ENCODE measurements at regions not wholly inside any gene's neighbourhood (a gene's known extent, or its start where the extent isn't known, plus 50 kb on each side); places are given as distances from the start of the nearest gene placed in this dataset.
"Not testable (repeated sequence)": the region's sequence is repeated elsewhere in the genome, so short reads cannot be mapped to it uniquely, and the experiment has no call there.

DNA sequence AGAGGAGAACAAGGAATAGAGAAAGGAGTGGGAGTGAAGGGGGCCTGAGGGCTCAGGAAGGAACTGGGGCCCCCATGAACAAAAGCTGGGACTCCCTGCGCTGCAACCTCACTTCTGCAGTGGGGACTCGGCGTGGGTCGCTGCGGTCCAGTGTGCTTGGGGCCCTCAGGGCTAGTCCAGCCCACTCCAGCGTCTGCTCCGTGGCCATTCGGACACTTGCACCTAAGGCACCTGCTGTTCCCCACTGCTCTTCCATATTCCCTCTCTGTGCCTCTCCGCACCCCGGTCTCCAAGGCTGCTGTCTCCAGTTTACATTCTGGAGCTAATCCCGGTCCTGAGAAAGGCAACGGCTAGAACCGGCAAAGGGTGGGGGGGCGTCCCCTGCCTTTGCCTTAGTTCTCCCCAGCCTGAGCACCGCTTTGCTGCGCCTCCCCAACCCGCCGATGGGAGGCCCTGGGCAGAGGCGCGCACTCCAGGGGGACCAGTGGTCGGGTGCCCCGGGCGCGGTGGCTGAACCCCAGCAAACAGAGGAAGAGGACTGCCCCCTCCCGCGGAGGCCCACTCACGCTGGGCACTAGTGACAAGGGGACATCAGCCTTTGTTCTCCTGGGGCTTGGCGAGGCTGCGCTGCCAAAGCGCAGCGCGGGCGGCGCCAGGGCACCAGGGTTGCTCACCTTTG is 327.7 kb upstream of the F9 start:
- DNase-seq (ENCODE audit: low read depth in 3 of 3, low spot score in 2 of 3) = no peak

DNA sequence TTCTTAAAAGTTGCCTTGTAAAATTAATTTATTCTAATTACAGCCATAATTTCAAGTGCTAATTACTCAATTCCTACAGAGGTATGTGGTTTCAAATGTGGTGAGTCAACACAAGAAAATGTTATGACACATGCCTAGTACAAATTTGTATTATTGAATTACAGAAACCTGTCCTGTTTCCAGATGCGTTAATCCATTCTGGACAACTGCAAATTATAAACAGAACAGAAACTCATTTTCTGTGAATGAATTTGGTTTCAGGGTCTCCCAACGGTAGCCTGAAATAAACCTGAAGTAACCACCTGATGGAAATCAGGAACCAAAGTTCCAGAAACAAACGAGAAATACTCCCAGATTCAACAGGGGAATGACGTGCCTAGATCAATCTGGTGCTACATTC is 328.6 kb upstream of the F9 start:
- no peak for DNase-seq (ENCODE audit: low read depth in 3 of 3, low spot score in 2 of 3)

DNA sequence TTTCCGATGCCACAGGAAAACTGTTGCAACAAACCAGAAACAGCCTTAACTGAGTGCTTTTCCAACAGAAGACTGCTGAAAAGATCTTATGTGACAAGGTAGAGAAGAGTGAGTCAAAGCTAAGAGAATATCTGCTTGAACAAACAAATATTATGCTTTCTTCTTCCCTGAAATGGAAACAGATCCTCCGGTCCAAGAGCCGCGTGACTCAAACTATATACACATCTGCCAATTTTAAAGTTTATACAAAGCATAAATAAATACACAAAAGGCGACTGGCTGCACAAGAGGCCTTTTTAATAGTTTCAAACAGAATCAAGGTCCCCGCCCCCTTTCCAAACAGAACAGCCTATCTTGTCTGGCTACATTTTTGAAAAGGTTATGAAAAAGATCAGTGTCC is 329.7 kb upstream of the F9 start:
- DNase-seq (ENCODE audit: low read depth in 3 of 3, low spot score in 2 of 3) = no peak

DNA sequence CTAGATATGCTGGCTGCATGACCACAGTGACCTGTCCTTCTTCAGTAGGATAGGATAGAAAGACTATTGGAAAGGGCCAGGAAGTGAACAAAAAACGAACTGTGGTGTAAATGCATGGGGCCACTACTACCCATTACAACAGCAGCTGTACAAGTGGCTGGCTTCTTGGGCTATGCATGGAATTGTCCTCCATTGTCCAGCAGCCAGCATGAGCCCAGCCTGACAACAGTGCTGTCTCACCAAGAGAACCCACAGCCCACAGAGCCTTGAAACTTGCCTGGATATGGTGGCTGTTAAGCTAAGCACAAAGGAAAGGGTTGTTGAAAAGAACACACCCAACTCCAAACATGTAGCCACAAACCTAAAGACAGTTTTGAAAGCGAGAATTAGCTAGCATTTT is 330.2 kb upstream of the F9 start:
- DNase-seq (ENCODE audit: low read depth in 3 of 3, low spot score in 2 of 3) = no peak

DNA sequence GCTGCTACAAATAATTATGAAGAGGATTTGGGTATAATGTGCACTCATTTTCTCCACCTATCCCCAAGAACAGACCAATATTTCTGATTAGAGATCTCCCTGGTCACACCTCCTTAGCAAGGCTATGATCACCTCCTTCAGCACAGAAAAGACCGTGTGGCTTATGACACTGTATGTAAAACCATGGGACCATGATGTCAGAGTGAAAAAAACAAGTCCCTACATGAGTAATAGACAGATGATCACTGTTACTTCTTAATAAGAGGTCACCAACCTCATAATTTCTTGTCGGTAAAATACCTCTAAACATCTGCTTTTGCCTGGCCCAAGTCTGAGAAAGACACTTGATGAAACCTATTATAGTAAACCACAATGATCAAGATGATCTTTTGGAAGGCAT is 330.6 kb upstream of the F9 start:
- no peak for DNase-seq (ENCODE audit: low read depth in 3 of 3, low spot score in 2 of 3)

DNA sequence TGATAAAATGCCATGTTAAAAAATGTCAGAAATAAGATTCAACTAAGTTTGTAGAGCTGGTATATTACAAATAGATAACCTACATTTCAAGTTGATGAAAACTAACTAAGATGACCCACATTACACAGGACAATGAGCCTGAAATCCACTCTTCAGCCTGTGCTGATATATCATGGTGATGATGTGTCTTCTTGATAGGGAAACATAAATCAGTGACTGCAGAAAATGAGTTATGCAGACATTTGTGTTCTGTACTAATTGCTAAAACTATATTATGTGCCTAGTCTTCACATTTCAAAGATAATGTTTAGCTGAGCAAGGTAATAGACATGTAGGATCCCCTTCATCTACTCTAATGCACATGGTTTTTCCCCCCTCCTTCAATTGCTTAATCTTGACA is 331.6 kb upstream of the F9 start:
- no peak for DNase-seq (ENCODE audit: low read depth in 3 of 3, low spot score in 2 of 3)

DNA sequence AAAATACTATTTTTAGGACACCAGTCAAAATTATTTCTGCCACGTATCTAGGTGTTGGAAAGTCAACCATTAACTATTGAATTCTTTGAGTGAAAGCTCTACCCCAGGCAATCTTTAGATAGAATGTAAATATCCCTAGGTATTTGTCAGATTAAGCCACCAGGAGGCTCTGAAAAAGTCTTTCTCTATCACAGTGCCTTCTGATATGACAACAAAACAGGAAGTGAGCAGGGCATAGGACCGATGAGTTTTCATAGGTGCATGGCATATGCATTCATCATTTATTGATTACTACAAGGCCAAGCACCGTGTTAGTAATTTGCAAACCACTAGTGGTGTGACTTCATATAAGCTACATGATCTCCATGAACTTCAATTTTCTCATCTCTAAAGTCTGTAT is 333.6 kb upstream of the F9 start:
- DNase-seq (ENCODE audit: low read depth in 3 of 3, low spot score in 2 of 3) = no peak

DNA sequence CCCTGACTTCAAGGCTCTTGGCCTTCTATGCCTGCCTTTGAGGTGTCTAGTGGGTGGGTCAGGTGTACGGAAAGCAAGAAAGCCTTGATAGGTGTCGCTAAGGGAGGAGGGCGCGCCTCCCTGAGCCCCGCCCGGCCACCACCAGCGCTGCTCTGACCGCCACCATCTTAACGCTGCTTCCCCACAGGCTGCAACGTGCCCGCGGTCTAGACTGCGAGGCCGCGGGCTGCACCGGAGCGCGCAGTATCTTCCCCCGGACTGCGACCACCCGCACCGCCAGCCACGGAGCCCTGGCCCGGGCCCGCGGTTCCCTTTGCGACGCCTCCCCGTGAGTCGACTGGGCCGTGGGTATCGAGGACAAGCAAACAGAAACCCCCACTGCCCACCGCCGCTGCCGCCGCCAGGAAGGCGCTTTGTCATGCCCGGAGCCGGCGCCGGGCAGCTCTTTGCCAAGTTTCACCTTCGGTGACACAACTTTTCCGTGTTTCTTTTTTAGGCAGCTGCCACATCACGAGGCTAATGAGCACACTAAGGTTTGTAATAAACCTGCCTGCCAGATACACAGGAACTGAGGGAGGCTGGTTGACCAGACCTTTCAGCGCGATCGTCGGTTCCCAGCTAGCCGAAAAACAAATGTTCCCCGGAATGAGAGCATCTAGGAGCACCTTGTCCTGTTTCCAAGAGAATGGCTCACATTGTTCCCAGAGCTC is 335.8 kb upstream of the F9 start:
- no peak for DNase-seq (ENCODE audit: low read depth in 3 of 3, low spot score in 2 of 3)

DNA sequence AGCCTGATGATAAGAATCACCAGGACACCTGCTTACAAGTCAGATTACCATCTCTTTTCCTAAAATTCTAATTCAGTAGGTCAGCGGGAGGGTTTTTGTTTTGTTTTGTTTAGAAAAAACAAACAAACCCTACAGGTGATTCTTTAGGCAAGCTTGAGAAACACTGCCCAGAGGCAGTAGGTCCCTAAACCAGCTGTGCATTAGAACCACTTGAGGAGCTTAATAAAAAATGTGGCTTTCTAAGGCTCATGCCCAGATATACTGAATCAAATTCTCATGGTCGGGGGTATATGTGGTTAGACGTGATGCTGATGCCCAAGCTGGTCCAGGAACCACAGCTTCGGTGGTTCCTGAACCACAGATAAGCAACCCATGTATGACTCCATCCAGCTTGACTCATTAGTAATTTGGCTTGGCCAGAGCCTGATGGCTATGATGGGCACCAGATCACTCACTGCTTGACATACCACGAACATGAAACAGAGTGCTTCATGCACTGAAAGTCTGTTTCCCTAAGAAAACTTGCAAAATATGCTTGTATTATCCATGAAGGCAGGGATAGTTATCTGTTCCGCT is 338.1 kb upstream of the F9 start:
- DNase-seq (ENCODE audit: low read depth in 3 of 3, low spot score in 2 of 3) = no peak

DNA sequence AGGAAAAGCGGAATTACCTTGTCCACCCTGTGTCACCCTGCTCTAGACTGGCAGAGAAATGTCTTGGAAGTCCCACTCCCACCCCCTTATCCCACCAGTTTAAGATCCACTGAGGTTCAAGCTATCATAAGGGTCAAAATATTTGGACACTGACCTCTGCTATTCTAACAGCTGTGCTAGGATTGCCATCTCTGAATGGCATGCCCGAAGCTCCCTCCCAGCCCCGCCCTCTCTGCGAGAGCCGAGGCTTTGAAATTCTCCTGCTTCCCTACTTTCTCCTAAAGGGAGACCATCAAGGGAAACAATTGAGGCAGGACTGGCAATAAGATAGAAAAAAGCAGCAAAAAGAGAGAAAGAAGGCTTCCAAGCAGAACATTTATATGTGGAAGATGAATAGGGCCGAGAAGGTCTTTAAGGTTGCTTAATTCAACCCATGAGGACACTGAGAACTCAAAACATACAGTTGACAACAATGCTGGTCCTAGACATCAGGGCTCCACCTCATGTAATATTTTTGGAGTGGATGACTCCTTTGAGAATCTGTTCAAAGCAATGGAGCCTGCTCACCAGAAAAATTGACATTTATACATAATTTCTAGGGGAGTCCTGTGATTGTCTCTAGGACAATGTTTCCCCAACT is 338.7 kb upstream of the F9 start:
- no peak for DNase-seq (ENCODE audit: low read depth in 3 of 3, low spot score in 2 of 3)

DNA sequence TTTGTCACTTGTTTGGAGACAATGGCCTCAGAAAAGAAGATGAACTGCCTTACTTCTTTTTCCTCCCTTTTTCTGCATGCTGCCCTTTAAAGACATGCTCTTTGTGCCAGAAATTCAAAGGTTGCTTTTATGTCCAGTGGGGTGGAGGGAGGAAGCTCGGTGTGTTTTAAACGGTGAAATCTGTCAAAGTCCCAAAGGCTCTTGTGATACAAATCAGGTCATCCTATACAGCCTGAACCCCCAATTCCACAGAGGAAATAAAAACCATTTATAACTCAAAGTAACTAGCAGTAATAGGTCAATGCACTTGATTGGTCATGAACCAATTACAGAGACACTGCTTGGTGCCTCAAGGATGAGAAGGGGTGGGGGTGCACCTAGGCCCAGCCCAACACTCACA is 339.3 kb upstream of the F9 start:
- DNase-seq (ENCODE audit: low read depth in 3 of 3, low spot score in 2 of 3) = no peak

DNA sequence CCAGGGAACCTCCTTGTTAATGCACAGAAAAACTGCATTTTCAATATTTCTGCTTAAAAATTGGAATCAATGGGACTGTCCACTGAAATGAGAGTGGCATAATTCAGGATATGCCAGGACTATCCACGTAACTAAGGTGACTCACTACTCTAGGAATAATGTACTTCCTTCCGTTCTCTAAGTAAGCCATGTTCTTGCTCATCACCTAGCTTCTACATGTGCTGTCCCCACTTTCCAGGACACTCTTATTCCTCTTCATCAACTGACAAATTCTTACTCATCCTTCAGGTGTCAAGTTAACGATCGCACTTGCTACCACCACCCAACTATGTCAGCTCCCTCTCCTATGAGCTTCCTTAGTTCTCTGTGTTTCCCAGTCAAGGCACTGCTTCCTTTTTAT is 342.8 kb upstream of the F9 start:
- no peak for DNase-seq (ENCODE audit: low read depth in 3 of 3, low spot score in 2 of 3)

DNA sequence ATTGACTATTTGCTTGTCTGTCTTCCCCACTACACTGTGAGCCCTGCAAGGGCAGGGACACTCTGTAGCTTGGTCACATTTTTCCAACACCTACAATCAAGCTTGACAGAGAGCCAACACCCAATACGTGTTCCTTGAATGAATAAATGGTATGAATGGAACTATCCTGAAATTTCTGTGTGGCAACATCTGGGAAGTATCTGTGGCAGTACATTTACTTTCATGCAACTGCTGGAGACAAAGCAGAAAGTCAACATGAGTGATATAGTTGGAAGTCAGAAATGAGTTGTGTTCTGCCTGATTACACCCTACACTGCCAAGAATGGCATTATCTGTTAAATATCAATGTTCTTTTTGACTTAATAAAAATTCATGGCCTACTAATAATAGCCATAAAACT is 343.5 kb upstream of the F9 start:
- no peak for DNase-seq (ENCODE audit: low read depth in 3 of 3, low spot score in 2 of 3)

DNA sequence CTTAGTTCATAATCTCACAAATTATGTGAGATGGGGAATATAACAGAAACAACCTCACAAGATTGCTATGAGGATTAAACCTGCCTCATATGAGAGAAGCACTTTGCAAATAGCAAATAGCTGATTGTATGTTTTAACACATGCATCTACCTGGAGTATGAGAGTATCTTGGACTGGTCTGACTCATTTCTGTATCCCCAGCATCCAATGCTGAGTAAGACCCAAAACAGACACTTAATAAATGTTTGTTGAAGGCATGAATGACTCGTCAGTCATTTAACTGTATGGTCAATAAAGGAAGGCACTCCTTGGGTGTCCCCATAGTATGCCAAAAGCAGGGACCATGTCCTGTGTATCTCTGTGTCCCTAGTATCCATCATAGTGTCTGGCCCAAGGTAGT is 350.9 kb upstream of the F9 start:
- no peak for DNase-seq (ENCODE audit: low read depth in 3 of 3, low spot score in 2 of 3)

DNA sequence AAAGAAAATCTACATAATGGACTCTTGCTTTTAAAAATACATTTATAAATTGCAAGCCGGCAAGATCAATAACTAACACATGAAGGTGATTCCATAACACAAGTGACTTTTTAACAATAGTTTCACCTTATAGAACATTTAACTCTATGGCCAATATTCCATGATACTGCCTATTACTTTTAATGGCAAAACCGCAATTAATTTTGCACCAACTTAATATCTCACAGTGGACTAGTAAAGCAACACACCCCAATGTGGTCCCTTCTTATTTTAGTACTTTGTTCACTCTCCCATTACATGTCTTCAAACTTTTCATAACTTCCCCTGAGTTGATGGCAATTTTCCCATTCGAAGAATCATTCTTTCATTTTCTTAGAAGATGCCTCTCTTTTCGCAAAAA is 351.6 kb upstream of the F9 start:
- no peak for DNase-seq (ENCODE audit: low read depth in 3 of 3, low spot score in 2 of 3)

DNA sequence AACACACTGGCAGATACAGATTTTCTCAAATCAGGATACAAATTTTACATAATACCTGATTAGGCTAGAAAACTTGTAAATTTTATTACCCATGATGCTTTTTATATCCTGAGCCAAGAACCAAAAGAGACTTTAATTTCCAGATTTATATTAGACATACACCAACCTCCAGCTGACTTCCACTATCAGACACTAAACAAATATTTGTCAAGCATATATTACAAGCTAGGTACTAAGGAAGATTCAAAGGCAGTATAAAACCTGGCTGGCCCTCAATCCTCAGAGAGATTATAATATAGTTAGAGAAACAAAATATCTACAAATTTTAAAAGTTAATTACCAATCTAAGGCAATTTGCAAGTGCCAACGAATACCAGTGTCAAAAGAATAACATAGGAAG is 357.8 kb upstream of the F9 start:
- no peak for DNase-seq (ENCODE audit: low read depth in 3 of 3, low spot score in 2 of 3)

DNA sequence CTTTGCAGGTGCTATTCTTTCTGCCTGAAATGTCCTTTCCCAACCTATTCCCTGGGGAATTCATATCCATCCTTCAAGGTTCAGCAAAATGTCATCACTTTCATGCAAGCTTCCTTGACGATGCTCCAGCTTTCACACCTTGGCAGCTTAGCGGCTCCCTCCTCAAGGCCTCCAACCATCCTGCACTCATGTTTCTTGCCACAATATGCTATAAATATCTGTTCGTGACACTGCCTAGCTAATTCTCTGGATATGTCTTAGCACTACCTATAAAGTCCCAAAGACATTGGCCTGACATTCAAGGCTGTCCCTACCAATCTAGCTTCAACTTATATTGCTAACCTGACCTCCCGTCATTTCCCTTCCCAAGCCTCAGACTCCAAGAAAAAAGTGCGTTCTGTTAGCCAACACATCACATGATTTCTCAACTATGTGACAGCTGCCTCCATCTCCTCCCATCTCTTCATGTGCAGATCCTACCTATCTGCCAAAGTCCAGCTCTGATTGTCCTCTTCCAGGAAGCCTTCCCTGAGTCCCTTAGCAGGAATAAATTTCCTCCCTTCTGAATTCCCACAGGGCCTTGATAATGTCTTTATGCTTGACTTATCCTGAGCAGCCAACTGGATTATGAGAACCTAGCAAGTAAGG is 359.9 kb upstream of the F9 start:
- no peak for DNase-seq (ENCODE audit: low read depth in 3 of 3, low spot score in 2 of 3)

DNA sequence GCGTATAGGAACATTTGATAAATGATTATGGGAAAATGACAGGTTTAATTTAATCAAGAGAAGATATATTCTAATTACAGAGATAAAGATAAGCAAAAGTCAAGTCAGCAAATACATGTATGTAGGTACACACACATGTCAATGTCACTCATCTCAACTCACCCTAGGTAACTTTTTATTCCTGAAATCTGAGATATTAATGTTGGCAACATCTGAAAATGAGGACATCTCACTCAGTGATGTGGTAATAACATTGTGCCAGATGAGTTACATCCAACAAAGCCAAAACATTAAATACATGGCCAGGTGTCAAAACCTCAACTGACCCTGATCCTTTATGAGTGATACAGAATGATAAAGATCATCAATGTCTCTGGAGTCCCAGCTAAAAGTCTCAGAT is 363.3 kb upstream of the F9 start:
- no peak for DNase-seq (ENCODE audit: low read depth in 3 of 3, low spot score in 2 of 3)

DNA sequence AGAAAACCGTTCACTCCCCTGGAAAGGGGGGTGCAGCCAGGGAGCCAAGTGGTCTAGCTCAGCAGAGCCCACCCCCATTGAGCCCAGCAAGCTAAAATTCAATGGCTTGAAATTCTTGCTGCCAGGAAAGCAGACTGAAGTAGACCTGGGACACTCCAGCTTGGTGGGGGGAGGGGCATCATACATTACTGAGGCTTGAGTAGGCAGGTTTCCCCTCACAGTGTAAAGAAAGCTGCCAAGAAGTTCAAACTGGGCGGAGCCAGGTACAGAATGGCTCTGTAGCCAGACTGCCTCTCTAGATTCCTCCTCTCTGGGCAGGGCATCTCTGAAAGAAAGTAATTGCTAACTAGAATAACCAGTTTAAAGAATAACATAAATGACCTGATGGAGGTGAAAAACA is 372.3 kb upstream of the F9 start:
- no peak for DNase-seq (ENCODE audit: low read depth in 3 of 3, low spot score in 2 of 3)

DNA sequence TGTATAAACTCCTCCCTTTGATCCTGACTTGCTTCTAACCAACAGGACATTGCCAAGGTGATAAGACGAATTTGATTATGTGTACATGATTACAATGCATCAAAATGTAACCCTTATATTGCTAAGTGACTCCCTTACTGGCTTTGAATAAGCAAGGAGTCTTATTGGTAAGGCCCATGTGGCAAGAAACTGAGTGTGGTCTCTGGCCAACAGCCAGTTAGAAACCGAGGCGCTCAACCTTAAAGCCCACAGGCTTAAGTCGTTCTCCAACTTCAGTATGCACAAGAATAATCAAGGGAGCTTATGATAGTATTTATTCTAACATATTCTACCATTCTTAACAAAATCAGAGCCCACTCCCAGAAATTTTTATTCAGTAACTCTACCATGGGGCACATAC is 374.2 kb upstream of the F9 start:
- no peak for DNase-seq (ENCODE audit: low read depth in 3 of 3, low spot score in 2 of 3)

DNA sequence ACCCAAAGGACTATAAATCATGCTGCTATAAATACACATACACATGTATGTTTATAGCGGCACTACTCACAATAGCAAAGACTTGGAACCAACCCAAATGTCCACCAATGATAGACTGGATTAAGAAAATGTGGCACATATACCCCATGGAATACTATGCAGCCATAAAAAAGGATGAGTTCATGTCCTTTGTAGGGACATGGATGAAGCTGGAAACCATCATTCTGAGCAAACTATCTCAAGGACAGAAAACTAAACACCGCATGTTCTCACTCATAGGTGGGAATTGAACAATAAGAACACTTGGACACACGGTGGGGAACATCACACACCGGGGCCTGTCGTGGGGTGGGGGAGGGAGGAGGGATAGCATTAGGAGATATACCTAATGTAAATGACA is 383.9 kb upstream of the F9 start:
- not testable (repeated sequence) for DNase-seq (ENCODE audit: low read depth in 3 of 3, low spot score in 2 of 3)

DNA sequence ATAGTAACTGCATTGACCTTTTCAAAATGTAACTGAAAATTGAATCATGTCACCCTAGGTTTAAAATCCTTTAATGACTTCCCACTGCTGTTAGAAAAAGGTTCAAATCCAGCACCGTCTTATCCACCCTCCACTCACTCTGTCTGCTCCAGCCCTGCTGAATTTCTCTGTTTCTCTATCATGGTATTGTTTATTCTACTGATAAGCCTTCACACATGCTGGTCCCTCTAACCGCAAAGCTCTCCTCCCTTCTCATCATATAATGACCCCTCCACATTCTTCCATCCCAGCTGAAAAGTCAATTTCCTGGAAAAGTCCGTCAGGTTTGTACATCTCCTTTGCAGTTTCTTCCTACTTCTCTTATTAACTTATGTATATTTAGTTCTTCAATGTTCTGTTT is 389.2 kb upstream of the F9 start:
- no peak for DNase-seq (ENCODE audit: low read depth in 3 of 3, low spot score in 2 of 3)

Data from right renal cortex interstitium (tissue), 3 donors.